GM12872 (cell line): ENCODE measurements at regions not wholly inside any gene's neighbourhood (a gene's known extent, or its start where the extent isn't known, plus 50 kb on each side); places are given as distances from the start of the nearest gene placed in this dataset.

ENCODE experiments used
- CTCF ChIP-seq: IDR thresholded peaks from 3 replicates; pipeline ENCODE4 v1.5.1; 2011; ENCODE audit warnings: low read depth, mild to moderate bottlenecking, low read length, moderate library complexity; ENCODE audit not compliant: insufficient read depth

GRCh38 chr15:35854316-35854715, 308.4 kb upstream of the DPH6 start:
- TF ChIP-seq CTCF = no peak

GRCh38 chr15:35857567-35858226, 311.7 kb upstream of the DPH6 start:
- no peak for TF ChIP-seq CTCF

GRCh38 chr15:35858707-35859106, 312.7 kb upstream of the DPH6 start:
- no peak for TF ChIP-seq CTCF

GRCh38 chr15:35863655-35864054, 317.7 kb upstream of the DPH6 start:
- no peak for TF ChIP-seq CTCF

- TF ChIP-seq CTCF = no peak
These were observed 321.4 kb upstream of the DPH6 start for GRCh38 chr15:35867356-35867755.

- TF ChIP-seq CTCF = no peak
These were observed 325.3 kb upstream of the DPH6 start for GRCh38 chr15:35871282-35871681.

GRCh38 chr15:35871812-35872211, 325.8 kb upstream of the DPH6 start:
- no peak for TF ChIP-seq CTCF
